CD4-positive, alpha-beta T cell treated with Interleukin-17A for 4 hours (primary cell): ENCODE measurements at regions not wholly inside any gene's neighbourhood (a gene's known extent, or its start where the extent isn't known, plus 50 kb on each side); places are given as distances from the start of the nearest gene placed in this dataset.

ENCODE experiments used
- DNase-seq: peaks from one replicate; pipeline ENCODE4 v3.0.0-alpha.2; 2020; ENCODE audit warnings: mixed read lengths

- no peak for DNase-seq
Observed at GRCh38 chr16:86428729-86429517, 81.4 kb upstream of the FOXF1 start.

GRCh38 chr16:86429663-86430062 lies 80.7 kb upstream of the FOXF1 start:
- no peak for DNase-seq

- no peak for DNase-seq
Observed at GRCh38 chr16:86430814-86431213, 79.5 kb upstream of the FOXF1 start.

- no peak for DNase-seq
Observed at GRCh38 chr16:86431540-86431939, 78.8 kb upstream of the FOXF1 start.

GRCh38 chr16:86432048-86432447 lies 78.3 kb upstream of the FOXF1 start:
- no peak for DNase-seq

- DNase-seq, result no peak
Observed at GRCh38 chr16:86432691-86433090, 77.6 kb upstream of the FOXF1 start.

GRCh38 chr16:86436466-86437185 lies 73.7 kb upstream of the FOXF1 start:
- DNase-seq, result no peak

GRCh38 chr16:86437348-86437747 lies 73.0 kb upstream of the FOXF1 start:
- DNase-seq, result no peak

GRCh38 chr16:86442703-86443102 lies 67.6 kb upstream of the FOXF1 start:
- DNase-seq, result no peak

GRCh38 chr16:86443508-86444147 lies 66.7 kb upstream of the FOXF1 start:
- no peak for DNase-seq

- DNase-seq, result no peak
Observed at GRCh38 chr16:86444261-86444660, 66.1 kb upstream of the FOXF1 start.

- no peak for DNase-seq
Observed at GRCh38 chr16:86444661-86445060, 65.7 kb upstream of the FOXF1 start.

GRCh38 chr16:86446279-86446678 lies 64.0 kb upstream of the FOXF1 start:
- DNase-seq, result no peak

- no peak for DNase-seq
Observed at GRCh38 chr16:86447228-86447627, 63.1 kb upstream of the FOXF1 start.

- DNase-seq, result no peak
Observed at GRCh38 chr16:86448306-86448890, 61.9 kb upstream of the FOXF1 start.

GRCh38 chr16:86449446-86450095 lies 60.8 kb upstream of the FOXF1 start:
- DNase-seq, result peak; percentile 46

GRCh38 chr16:86450691-86451090 lies 59.6 kb upstream of the FOXF1 start:
- no peak for DNase-seq

GRCh38 chr16:86452451-86452850 lies 57.9 kb upstream of the FOXF1 start:
- DNase-seq, result no peak

- no peak for DNase-seq
Observed at GRCh38 chr16:86455116-86455515, 55.2 kb upstream of the FOXF1 start.

- DNase-seq, result no peak
Observed at GRCh38 chr16:86455640-86456039, 54.7 kb upstream of the FOXF1 start.

GRCh38 chr16:86457501-86458148 lies 52.7 kb upstream of the FOXF1 start:
- no peak for DNase-seq

- no peak for DNase-seq
Observed at GRCh38 chr16:86458149-86458777, 52.1 kb upstream of the FOXF1 start.
